Prostate gland (tissue), 2 donors: ENCODE measurements at regions not wholly inside any gene's neighbourhood (a gene's known extent, or its start where the extent isn't known, plus 50 kb on each side); places are given as distances from the start of the nearest gene placed in this dataset.

ENCODE experiments used
- CTCF ChIP-seq, 4 experiments: fragments of 200-600 bp in 2 of 4; fragments of 450-650 bp in 2 of 4; sonication (generic) in 2 of 4; IDR thresholded peaks; 1 replicate in 3 of 4; 2 replicates in 1 of 4; pipeline ENCODE4 v1.5.1; 2016 to 2019; ENCODE audit warnings: antibody characterized with exemption in 4 of 4, mild to moderate bottlenecking in 2 of 4, moderate library complexity in 2 of 4
- POLR2A ChIP-seq: fragments of 450-650 bp; IDR thresholded peaks from one replicate; pipeline ENCODE4 v1.6.1; 2016; ENCODE audit warnings: antibody characterized with exemption, mild to moderate bottlenecking

GRCh38 chr9:78470216-78470615 is 173.3 kb downstream of the PSAT1 start:
- TF ChIP-seq CTCF (IDR thresholded peaks at IDR 0.05), result no peak
- TF ChIP-seq POLR2A, result no peak
